ENCODE measurements at regions not wholly inside any gene's neighbourhood (a gene's known extent, or its start where the extent isn't known, plus 50 kb on each side); places are given as distances from the start of the nearest gene placed in this dataset.

GRCh38 chr4:98758182-98758581, 99.8 kb upstream of the TSPAN5 start:
- intact Hi-C loops (cut with DNase I): no loop called here
- H3K27me3 ChIP-seq: no peaks in the 10 kb centered on the region
- no peaks in the 10 kb centered on the region for H3K9me3 ChIP-seq
- H3K4me1 ChIP-seq: no peaks in the 10 kb centered on the region
- no peak for DNase-seq (ENCODE audit: extremely low spot score)
- WGBS: 90% methylated on average over 1 of the region's 1 CpG
- no peaks in the 10 kb centered on the region for H3K36me3 ChIP-seq
- no peak overlapping the region for H3K27ac ChIP-seq (replicated peaks in 1 of 4)
- H3K4me3 ChIP-seq: no peak overlapping the region
- TF ChIP-seq POLR2AphosphoS5 (IDR thresholded peaks at IDR 0.05) (no peak), EP300 (IDR thresholded peaks at IDR 0.05) (no peak), POLR2A (IDR thresholded peaks at IDR 0.05; ENCODE audit: low read depth) (no peak), CTCF (IDR thresholded peaks at IDR 0.05) (no peak)

GRCh38 chr4:98754736-98755135, 96.3 kb upstream of the TSPAN5 start:
- intact Hi-C loops (cut with DNase I): no loop called here

GRCh38 chr4:98749206-98749605, 90.8 kb upstream of the TSPAN5 start:
- DNase-seq (ENCODE audit: extremely low spot score): no peak
- intact Hi-C loops (cut with DNase I): no loop called here

More at GRCh38 chr4:98754736-98755135, 96.3 kb upstream of the TSPAN5 start:
- no peak for DNase-seq (ENCODE audit: extremely low spot score)
- Histone ChIP-seq H3K27me3 (no peaks in the 10 kb centered on the region), H3K36me3 (no peaks in the 10 kb centered on the region), H3K4me1 (no peaks in the 10 kb centered on the region), H3K9me3 (no peaks in the 10 kb centered on the region), H3K27ac (replicated peaks in 1 of 4) (no peak overlapping the region), H3K4me3 (no peak overlapping the region)
- 79% methylated on average over 1 of the region's 1 CpG for WGBS
- TF ChIP-seq POLR2A (IDR thresholded peaks at IDR 0.05; ENCODE audit: low read depth): no peak
- no peak for TF ChIP-seq POLR2AphosphoS5 (IDR thresholded peaks at IDR 0.05)
- no peak for TF ChIP-seq CTCF (IDR thresholded peaks at IDR 0.05)
- TF ChIP-seq EP300 (IDR thresholded peaks at IDR 0.05): no peak

DNA sequence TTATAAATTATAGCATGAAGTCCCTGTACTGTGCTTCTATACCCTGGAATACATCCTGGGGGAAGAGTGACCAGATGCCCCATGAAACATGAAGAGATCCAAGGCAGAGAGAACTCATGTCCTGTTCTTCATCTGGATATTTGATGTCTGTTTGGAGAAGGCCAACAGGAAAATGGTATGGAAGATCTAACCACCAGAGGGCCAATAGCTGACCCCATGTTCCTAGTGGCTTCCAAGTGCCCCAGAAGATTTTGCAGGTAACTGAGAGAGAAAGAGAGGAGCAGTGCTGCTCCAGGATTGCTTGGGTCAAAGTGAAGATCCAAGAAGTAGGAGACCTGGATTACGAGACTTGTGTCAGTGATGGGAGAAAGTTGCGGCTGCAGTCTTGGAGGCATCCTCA, 90.2 kb upstream of the TSPAN5 start:
- WGBS: 96% methylated on average over 2 of the region's 2 CpGs
- Histone ChIP-seq H3K27ac (replicated peaks in 1 of 4) (no peak overlapping the region), H3K4me3 (no peak overlapping the region), H3K27me3 (no peaks in the 10 kb centered on the region), H3K9me3 (no peaks in the 10 kb centered on the region), H3K36me3 (no peaks in the 10 kb centered on the region), H3K4me1 (no peaks in the 10 kb centered on the region)
- TF ChIP-seq POLR2AphosphoS5 (IDR thresholded peaks at IDR 0.05) (no peak), EP300 (IDR thresholded peaks at IDR 0.05) (no peak), CTCF (IDR thresholded peaks at IDR 0.05) (no peak), POLR2A (IDR thresholded peaks at IDR 0.05; ENCODE audit: low read depth) (no peak)
- intact Hi-C loops (cut with DNase I): no loop called here
- DNase-seq (ENCODE audit: extremely low spot score): no peak

More at GRCh38 chr4:98749206-98749605, 90.8 kb upstream of the TSPAN5 start:
- no peak overlapping the region for H3K27ac ChIP-seq (replicated peaks in 1 of 4)
- H3K4me3 ChIP-seq: no peak overlapping the region
- no peaks in the 10 kb centered on the region for H3K4me1 ChIP-seq
- TF ChIP-seq EP300 (IDR thresholded peaks at IDR 0.05) (no peak), CTCF (IDR thresholded peaks at IDR 0.05) (no peak), POLR2A (IDR thresholded peaks at IDR 0.05; ENCODE audit: low read depth) (no peak), POLR2AphosphoS5 (IDR thresholded peaks at IDR 0.05) (no peak)
- no peaks in the 10 kb centered on the region for H3K36me3 ChIP-seq
- H3K27me3 ChIP-seq: no peaks in the 10 kb centered on the region
- no peaks in the 10 kb centered on the region for H3K9me3 ChIP-seq

DNA sequence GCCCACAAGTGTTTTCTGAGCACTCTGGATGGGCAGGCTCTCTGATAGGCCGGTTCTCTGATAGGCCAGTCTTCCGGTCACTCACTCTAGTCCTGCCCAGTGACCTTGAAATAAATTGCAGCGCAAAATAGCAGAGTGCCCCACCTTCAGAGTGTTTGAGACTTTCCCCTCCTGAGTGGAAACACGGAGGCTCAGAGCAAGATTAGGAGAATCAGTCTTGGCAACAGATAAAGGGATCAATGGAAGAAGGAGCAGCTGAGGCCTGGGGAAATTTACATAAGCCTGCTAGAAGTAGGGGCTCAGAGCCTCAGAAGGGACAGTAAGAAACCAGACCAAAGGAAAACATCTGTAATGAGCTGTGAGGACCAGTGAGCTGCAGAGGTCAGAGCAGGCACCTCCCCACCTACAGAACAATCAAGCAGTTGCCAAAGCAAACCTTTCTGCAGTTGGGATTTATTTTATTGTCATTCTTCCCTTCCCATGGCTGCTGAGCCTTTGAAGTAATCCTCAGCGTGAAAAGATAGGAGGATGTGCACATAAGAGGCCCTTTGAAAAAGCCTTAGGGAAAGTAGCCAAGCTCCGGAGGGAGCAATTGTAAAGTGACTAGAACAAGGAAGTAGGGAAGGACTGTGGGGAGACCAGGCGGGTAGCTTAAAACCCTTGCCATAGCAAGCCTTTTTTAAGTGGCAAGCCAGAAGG, 89.1 kb upstream of the TSPAN5 start:
- DNase-seq (ENCODE audit: extremely low spot score): no peak
- Histone ChIP-seq H3K27ac (replicated peaks in 1 of 4) (no peak overlapping the region), H3K9me3 (no peaks in the 10 kb centered on the region), H3K4me1 (no peaks in the 10 kb centered on the region), H3K4me3 (no peak overlapping the region), H3K27me3 (no peaks in the 10 kb centered on the region), H3K36me3 (no peaks in the 10 kb centered on the region)
- intact Hi-C loops (cut with DNase I): no loop called here
- WGBS: 81% methylated on average over 7 of the region's 7 CpGs
- TF ChIP-seq POLR2AphosphoS5 (IDR thresholded peaks at IDR 0.05): no peak
- TF ChIP-seq EP300 (IDR thresholded peaks at IDR 0.05): no peak
- TF ChIP-seq POLR2A (IDR thresholded peaks at IDR 0.05; ENCODE audit: low read depth): no peak
- no peak for TF ChIP-seq CTCF (IDR thresholded peaks at IDR 0.05)
